Keratinocyte (primary cell): ENCODE measurements at regions not wholly inside any gene's neighbourhood (a gene's known extent, or its start where the extent isn't known, plus 50 kb on each side); places are given as distances from the start of the nearest gene placed in this dataset.

Experiments used
- DNase-seq: peaks from one replicate; pipeline ENCODE4 v3.0.0-alpha.2; 2011; ENCODE audit warnings: low read depth, missing footprints, low spot score
- FAIRE-seq: peaks from 2 replicates; lab custom pipeline; 2011; peaks lifted over from hg19 to GRCh38; lab: Jason Lieb, UNC
- H2AFZ ChIP-seq: 2 replicates; pipeline ENCODE4 v1.6.0; 2012; ENCODE audit warnings: low read length, control low read depth, inconsistent platforms; ENCODE audit not compliant: control insufficient read depth
- H3K27ac ChIP-seq: 2 replicates; pipeline ENCODE4 v1.5.1; 2011; ENCODE audit warnings: low read length; ENCODE audit not compliant: control insufficient read depth, insufficient read depth
- H3K27me3 ChIP-seq: 3 replicates; pipeline ENCODE4 v1.6.0; 2011; ENCODE audit warnings: low read length; ENCODE audit not compliant: control insufficient read depth, insufficient read depth; ENCODE audit errors: extremely low read depth
- H3K36me3 ChIP-seq, 2 experiments: 2 replicates in 1 of 2; 3 replicates in 1 of 2; pipeline ENCODE4 v1.5.1; 2011; ENCODE audit warnings: low read length in 2 of 2, mild to moderate bottlenecking in 1 of 2; ENCODE audit not compliant: control insufficient read depth in 2 of 2, insufficient read depth in 2 of 2; ENCODE audit errors: extremely low read depth in 1 of 2
- H3K4me1 ChIP-seq: 3 replicates; pipeline ENCODE4 v1.5.1; 2011; ENCODE audit warnings: low read length; ENCODE audit not compliant: control insufficient read depth, insufficient read depth; ENCODE audit errors: extremely low read depth
- H3K4me2 ChIP-seq: 3 replicates; pipeline ENCODE4 v1.6.0; 2011; ENCODE audit warnings: low read depth, low read length; ENCODE audit not compliant: control insufficient read depth, insufficient read depth; ENCODE audit errors: extremely low read depth
- H3K4me3 ChIP-seq, 3 experiments: fragments of 200-600 bp in 1 of 3; sonication (generic) in 1 of 3; 2 replicates in 2 of 3; 3 replicates in 1 of 3; pipeline ENCODE4 v1.5.1; 2011 to 2016; ENCODE audit warnings: low read length in 3 of 3, mild to moderate bottlenecking in 3 of 3, control low read depth in 2 of 3, inconsistent platforms in 1 of 3, low read depth in 1 of 3, mixed read lengths in 1 of 3, mixed run types in 1 of 3, moderate library complexity in 1 of 3; ENCODE audit not compliant: control insufficient read depth in 2 of 3, insufficient read depth in 2 of 3; ENCODE audit errors: extremely low read depth in 1 of 3
- H3K79me2 ChIP-seq: 2 replicates; pipeline ENCODE4 v1.6.0; 2012; ENCODE audit warnings: low read length; ENCODE audit not compliant: control insufficient read depth, insufficient read depth
- H3K9ac ChIP-seq: 3 replicates; pipeline ENCODE4 v1.6.0; 2011; ENCODE audit warnings: low read length; ENCODE audit not compliant: control insufficient read depth, insufficient read depth; ENCODE audit errors: extremely low read depth
- H3K9me1 ChIP-seq: 3 replicates; pipeline ENCODE4 v1.6.0; 2011; ENCODE audit warnings: low read length; ENCODE audit not compliant: control insufficient read depth, insufficient read depth; ENCODE audit errors: extremely low read depth
- H3K9me3 ChIP-seq: 2 replicates; pipeline ENCODE4 v1.5.1; 2012; ENCODE audit warnings: low read depth, low read length; ENCODE audit not compliant: control insufficient read depth
- H4K20me1 ChIP-seq: 3 replicates; pipeline ENCODE4 v1.6.0; 2011; ENCODE audit warnings: low read length; ENCODE audit not compliant: control insufficient read depth, insufficient read depth; ENCODE audit errors: extremely low read depth
- EZH2 ChIP-seq: IDR thresholded peaks from one replicate; pipeline ENCODE4 v1.6.1; 2012; ENCODE audit warnings: inconsistent platforms, mild to moderate bottlenecking, low read length, moderate library complexity
- dilution Hi-C: fragments of 300-500 bp; cut with MboI; formaldehyde crosslinking; loops from one replicate; pipeline ENCODE4 v1.7.0; 2020; ENCODE audit warnings: low sequenced_read_pairs; ENCODE audit not compliant: extremely low pct_ligation_motif_present
- TF ChIP-seq, protein P1 (sequence below), 3 experiments: IDR thresholded peaks in 1 of 3; conservative IDR thresholded peaks in 1 of 3; optimal IDR thresholded peaks in 1 of 3; 2 replicates in 2 of 3; 3 replicates in 1 of 3; pipeline versions ENCODE3 to v1.5.1; 2011; ENCODE audit warnings: low read length in 3 of 3, mild to moderate bottlenecking in 3 of 3, moderate library complexity in 2 of 3, control low read depth in 1 of 3, inconsistent platforms in 1 of 3; ENCODE audit not compliant: insufficient read depth in 2 of 3; ENCODE audit errors: extremely low read depth in 1 of 3

DNA sequence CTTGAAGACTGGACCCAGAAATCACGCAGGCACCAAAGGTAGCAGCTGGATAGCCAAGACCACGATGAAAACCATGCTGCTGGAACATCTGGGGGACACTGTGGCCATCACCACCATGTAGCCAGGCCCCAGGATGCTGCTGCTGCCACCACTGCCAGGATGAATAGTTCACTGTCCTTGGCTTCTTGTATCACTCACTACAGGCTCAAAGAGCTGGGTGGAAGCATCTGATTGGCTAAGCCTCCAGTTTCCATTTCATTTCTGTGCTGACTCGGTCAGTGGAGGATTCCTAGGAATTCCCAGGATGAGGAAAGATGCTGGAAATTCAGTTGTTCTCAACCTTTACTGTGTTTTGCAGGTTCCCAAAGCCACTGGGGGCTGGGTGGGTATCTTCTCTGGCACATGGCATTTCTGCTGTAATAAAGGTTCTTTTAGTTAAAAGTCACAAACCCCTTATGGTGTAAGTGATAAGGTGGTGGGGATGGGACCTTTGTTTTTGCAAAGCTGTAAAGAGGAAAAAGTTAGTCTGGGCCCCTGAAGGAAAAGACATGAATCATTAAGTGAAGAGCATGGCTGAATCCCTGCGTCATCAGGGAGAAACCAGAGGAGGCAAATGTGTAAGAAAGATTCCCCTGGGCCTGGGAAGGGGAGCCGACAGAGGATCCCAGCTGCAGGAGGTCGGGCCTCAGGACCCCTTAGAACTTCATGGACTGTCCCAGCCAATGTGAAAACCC lies 57.7 kb upstream of the SMOX start:
- no peak overlapping the region for H3K9ac ChIP-seq
- no peak overlapping the region for H3K4me3 ChIP-seq
- DNase-seq: no peak
- no peak overlapping the region for H2AFZ ChIP-seq
- no peaks in the 10 kb centered on the region for H3K79me2 ChIP-seq
- no peaks in the 10 kb centered on the region for H4K20me1 ChIP-seq
- dilution Hi-C loops: no loop called here
- H3K9me3 ChIP-seq: no peaks in the 10 kb centered on the region
- no peaks in the 10 kb centered on the region for H3K9me1 ChIP-seq
- H3K4me1 ChIP-seq: no peaks in the 10 kb centered on the region
- H3K27ac ChIP-seq: no peak overlapping the region
- no peak overlapping the region for H3K4me2 ChIP-seq
- no peaks in the 10 kb centered on the region for H3K36me3 ChIP-seq
- no peaks in the 10 kb centered on the region for H3K27me3 ChIP-seq
- no peak for FAIRE-seq
- TF ChIP-seq EZH2: no peak
- TF ChIP-seq, protein P1, sequence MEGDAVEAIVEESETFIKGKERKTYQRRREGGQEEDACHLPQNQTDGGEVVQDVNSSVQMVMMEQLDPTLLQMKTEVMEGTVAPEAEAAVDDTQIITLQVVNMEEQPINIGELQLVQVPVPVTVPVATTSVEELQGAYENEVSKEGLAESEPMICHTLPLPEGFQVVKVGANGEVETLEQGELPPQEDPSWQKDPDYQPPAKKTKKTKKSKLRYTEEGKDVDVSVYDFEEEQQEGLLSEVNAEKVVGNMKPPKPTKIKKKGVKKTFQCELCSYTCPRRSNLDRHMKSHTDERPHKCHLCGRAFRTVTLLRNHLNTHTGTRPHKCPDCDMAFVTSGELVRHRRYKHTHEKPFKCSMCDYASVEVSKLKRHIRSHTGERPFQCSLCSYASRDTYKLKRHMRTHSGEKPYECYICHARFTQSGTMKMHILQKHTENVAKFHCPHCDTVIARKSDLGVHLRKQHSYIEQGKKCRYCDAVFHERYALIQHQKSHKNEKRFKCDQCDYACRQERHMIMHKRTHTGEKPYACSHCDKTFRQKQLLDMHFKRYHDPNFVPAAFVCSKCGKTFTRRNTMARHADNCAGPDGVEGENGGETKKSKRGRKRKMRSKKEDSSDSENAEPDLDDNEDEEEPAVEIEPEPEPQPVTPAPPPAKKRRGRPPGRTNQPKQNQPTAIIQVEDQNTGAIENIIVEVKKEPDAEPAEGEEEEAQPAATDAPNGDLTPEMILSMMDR (optimal IDR thresholded peaks at IDR 0.05 in 1 of 3, IDR thresholded peaks at IDR 0.05 in 1 of 3, conservative IDR thresholded peaks at IDR 0.05 in 1 of 3; ENCODE audit: extremely low read depth in 1 of 3, insufficient read depth in 2 of 3, low read length in 3 of 3): no peak

DNA sequence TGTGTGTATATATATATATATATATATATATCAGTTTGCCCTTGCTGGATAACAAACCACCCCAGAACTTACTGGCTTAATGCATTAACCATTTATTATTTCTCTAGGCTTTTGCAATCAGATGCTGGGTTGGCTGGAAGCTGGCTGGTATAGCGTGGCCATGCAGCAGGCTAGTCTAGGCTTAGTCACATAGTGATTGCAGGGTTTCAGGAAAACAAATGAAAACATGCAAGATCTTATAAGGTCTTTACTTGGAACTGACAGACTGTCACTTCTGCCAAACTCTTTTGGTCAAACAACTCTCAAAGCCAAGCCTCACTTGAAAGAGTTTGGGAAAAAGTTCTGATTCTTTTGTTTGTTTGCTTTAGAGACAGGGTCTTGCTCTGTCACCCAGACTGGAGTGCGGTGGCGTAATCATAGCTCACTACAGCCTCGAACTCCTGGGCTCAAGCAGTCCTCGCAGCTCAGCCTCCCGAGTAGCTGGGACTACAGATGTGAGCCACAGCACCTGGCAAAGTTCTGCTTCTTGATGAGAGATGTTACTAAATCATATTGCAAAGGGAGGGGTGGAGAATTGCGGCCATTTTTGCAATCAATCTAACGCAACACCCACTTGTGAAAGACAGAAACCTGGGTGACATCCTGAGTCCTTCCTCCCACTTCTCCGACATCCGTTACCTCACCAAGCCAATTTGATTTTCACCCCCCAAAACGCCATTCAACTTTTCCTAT lies 58.7 kb upstream of the SMOX start:
- H3K36me3 ChIP-seq: no peaks in the 10 kb centered on the region
- H3K4me1 ChIP-seq: peaks cover 3% of the 10 kb centered on the region
- no peak for FAIRE-seq
- no peaks in the 10 kb centered on the region for H3K79me2 ChIP-seq
- TF ChIP-seq, protein P1 (optimal IDR thresholded peaks at IDR 0.05 in 1 of 3, IDR thresholded peaks at IDR 0.05 in 1 of 3, conservative IDR thresholded peaks at IDR 0.05 in 1 of 3; ENCODE audit: extremely low read depth in 1 of 3, insufficient read depth in 2 of 3, low read length in 3 of 3): no peak
- no peak for TF ChIP-seq EZH2
- no peak overlapping the region for H3K9ac ChIP-seq
- no peak overlapping the region for H3K4me3 ChIP-seq
- H3K27ac ChIP-seq: no peak overlapping the region
- no peaks in the 10 kb centered on the region for H3K9me1 ChIP-seq
- H3K27me3 ChIP-seq: no peaks in the 10 kb centered on the region
- H4K20me1 ChIP-seq: no peaks in the 10 kb centered on the region
- no peak overlapping the region for H3K4me2 ChIP-seq
- H2AFZ ChIP-seq: no peak overlapping the region
- no peak for DNase-seq
- no peaks in the 10 kb centered on the region for H3K9me3 ChIP-seq
- dilution Hi-C loops: no loop called here
